ENCODE measurements at regions not wholly inside any gene's neighbourhood (a gene's known extent, or its start where the extent isn't known, plus 50 kb on each side); places are given as distances from the start of the nearest gene placed in this dataset.

DNA sequence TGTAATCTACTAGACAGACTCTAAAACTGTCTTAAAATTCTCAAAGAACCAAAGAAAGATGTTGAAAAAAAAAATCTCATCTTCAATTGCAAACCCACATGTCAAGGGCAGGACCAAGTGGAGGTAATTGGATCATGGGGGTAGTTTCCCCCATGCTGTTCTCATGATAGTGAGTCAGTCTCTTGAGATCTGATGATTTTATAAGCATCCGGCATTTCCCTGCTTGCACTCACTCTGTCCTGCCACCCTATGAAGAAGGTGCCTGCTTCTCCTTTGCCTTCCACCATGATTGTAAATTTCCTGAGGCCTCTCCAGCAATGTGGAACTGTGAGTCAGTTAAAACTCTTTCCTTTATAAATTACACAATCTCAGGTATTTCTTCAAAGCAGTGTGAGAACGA lies 257.0 kb downstream of the HHIPL2 start:
- no peak overlapping the region for H3K27ac ChIP-seq
- no peak for DNase-seq
- no peaks in the 10 kb centered on the region for H3K9me3 ChIP-seq (ENCODE audit: severe bottlenecking)
- TF ChIP-seq, protein P1, sequence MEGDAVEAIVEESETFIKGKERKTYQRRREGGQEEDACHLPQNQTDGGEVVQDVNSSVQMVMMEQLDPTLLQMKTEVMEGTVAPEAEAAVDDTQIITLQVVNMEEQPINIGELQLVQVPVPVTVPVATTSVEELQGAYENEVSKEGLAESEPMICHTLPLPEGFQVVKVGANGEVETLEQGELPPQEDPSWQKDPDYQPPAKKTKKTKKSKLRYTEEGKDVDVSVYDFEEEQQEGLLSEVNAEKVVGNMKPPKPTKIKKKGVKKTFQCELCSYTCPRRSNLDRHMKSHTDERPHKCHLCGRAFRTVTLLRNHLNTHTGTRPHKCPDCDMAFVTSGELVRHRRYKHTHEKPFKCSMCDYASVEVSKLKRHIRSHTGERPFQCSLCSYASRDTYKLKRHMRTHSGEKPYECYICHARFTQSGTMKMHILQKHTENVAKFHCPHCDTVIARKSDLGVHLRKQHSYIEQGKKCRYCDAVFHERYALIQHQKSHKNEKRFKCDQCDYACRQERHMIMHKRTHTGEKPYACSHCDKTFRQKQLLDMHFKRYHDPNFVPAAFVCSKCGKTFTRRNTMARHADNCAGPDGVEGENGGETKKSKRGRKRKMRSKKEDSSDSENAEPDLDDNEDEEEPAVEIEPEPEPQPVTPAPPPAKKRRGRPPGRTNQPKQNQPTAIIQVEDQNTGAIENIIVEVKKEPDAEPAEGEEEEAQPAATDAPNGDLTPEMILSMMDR (IDR thresholded peaks at IDR 0.05; ENCODE audit: low read depth, low read length), result no peak
- no peak overlapping the region for H3K4me3 ChIP-seq (ENCODE audit: low read depth, low read length)
- H3K36me3 ChIP-seq, result no peaks in the 10 kb centered on the region
- H3K27me3 ChIP-seq (ENCODE audit: insufficient read depth, low read depth, severe bottlenecking), result no peaks in the 10 kb centered on the region

DNA sequence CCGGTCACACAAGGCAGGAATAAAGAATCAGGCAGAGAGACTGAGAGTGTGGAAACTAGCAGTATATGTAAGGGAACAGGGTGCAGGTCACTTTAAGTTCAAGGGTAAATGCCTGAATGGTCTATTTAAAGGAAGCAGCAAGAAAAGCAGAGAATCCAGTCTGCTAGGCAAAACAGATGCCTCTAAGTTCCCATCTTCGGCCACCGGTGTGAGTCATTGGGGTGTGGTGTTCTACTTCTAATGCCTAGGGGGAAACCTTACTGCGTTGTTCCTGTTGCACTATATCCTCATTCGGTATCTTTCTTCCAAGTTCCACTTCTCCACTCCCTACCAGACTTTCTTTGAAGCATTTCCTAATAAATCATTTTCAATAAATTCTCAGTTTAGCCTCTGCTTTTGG lies 259.9 kb downstream of the HHIPL2 start:
- no peak overlapping the region for H3K27ac ChIP-seq
- DNase-seq, result no peak
- H3K36me3 ChIP-seq, result no peaks in the 10 kb centered on the region
- H3K27me3 ChIP-seq (ENCODE audit: insufficient read depth, low read depth, severe bottlenecking), result no peaks in the 10 kb centered on the region
- no peaks in the 10 kb centered on the region for H3K9me3 ChIP-seq (ENCODE audit: severe bottlenecking)
- TF ChIP-seq, protein P1 (IDR thresholded peaks at IDR 0.05; ENCODE audit: low read depth, low read length), result no peak
- H3K4me3 ChIP-seq (ENCODE audit: low read depth, low read length), result no peak overlapping the region

DNA sequence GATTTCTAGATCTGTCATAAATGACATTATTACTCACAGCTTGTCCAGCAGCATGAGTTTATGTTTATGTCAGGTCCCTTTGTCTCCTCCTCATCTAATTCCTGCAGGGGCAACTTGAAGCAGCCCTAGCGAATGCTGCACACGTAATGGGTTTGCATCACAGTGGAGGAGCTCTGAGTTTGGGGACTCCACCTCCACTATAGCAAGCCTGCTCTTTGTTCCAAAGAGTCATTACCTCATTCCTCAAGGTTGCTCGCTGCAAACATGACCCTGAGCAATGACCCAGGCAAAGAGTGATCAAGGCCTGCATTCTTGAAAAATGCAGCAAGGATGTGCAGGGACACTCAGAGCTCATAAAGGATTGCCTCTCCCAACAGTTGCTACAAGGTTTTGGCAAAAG lies 261.9 kb downstream of the HHIPL2 start:
- no peaks in the 10 kb centered on the region for H3K36me3 ChIP-seq
- TF ChIP-seq, protein P1 (IDR thresholded peaks at IDR 0.05; ENCODE audit: low read depth, low read length), result no peak
- H3K9me3 ChIP-seq (ENCODE audit: severe bottlenecking), result no peaks in the 10 kb centered on the region
- no peak overlapping the region for H3K27ac ChIP-seq
- H3K4me3 ChIP-seq (ENCODE audit: low read depth, low read length), result no peak overlapping the region
- DNase-seq, result no peak
- H3K27me3 ChIP-seq (ENCODE audit: insufficient read depth, low read depth, severe bottlenecking), result no peaks in the 10 kb centered on the region

DNA sequence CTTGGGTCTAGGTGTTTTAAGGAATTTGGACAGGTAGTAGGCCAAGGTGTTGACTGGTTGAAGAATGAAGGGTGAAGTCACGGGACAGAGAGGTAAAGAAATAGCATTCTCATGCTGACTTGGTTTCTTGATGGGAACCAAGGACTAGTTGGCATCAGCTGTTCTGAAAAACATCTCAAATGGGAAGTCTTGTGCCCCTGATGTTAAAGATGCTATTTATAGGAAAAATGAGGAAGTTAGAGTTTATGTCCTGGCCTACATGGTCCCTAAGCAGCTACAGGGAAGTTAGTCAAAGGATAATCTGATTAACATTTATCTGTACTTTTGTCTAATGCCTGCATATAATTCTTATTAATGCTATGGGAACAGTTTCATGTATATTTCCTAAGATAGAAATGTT lies 262.4 kb downstream of the HHIPL2 start:
- Histone ChIP-seq H3K36me3 (no peaks in the 10 kb centered on the region), H3K27me3 (ENCODE audit: insufficient read depth, low read depth, severe bottlenecking) (no peaks in the 10 kb centered on the region), H3K4me3 (ENCODE audit: low read depth, low read length) (no peak overlapping the region), H3K9me3 (ENCODE audit: severe bottlenecking) (no peaks in the 10 kb centered on the region), H3K27ac (no peak overlapping the region)
- TF ChIP-seq, protein P1 (IDR thresholded peaks at IDR 0.05; ENCODE audit: low read depth, low read length), result no peak
- no peak for DNase-seq

DNA sequence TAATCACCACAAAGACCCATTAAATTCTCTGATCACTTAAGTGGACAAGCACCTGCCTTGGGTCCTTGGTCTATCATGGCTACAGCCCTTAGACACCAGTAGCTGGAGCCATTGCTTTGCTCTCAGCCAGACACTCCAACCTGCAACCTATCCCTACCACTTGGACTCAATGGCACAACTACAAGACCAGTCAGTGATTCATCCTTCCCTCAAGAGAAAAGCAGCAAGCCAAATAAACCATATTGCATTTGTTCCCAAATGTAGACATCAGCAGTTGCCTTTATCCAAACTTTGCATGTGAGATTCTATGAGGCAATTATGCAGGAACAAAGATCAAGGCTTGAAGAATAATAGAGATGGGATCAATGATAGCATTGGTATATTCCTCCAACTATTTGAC lies 263.4 kb downstream of the HHIPL2 start:
- no peaks in the 10 kb centered on the region for H3K36me3 ChIP-seq
- no peak for DNase-seq

More for the DNA sequence above, 263.4 kb downstream of the HHIPL2 start:
- Histone ChIP-seq H3K27me3 (ENCODE audit: insufficient read depth, low read depth, severe bottlenecking) (no peaks in the 10 kb centered on the region), H3K27ac (no peak overlapping the region), H3K9me3 (ENCODE audit: severe bottlenecking) (no peaks in the 10 kb centered on the region), H3K4me3 (ENCODE audit: low read depth, low read length) (no peak overlapping the region)
- TF ChIP-seq, protein P1 (IDR thresholded peaks at IDR 0.05; ENCODE audit: low read depth, low read length), result no peak
